ENCODE measurements at regions not wholly inside any gene's neighbourhood (a gene's known extent, or its start where the extent isn't known, plus 50 kb on each side); places are given as distances from the start of the nearest gene placed in this dataset.

- Histone ChIP-seq H3K4me3 (no peak overlapping the region), H3K36me3 (no peaks in the 10 kb centered on the region), H3K27me3 (no peaks in the 10 kb centered on the region), H3K4me1 (no peaks in the 10 kb centered on the region), H3K27ac (no peak overlapping the region), H3K9me3 (no peaks in the 10 kb centered on the region)
- DNase-seq (ENCODE audit: extremely low spot score in 2 of 2) = no peak
- intact Hi-C loops (cut with DNase I) = no loop called here
- no peak for TF ChIP-seq POLR2AphosphoS5 (IDR thresholded peaks at IDR 0.05; ENCODE audit: insufficient read depth in 1 of 2, low read depth in 1 of 2)
- no peak for TF ChIP-seq POLR2A (IDR thresholded peaks at IDR 0.05)
- TF ChIP-seq CTCF (IDR thresholded peaks at IDR 0.05) = no peak
Measured at GRCh38 chr2:137729305-137729704, 235.0 kb upstream of the HNMT start.

- Histone ChIP-seq H3K9me3 (no peaks in the 10 kb centered on the region), H3K4me3 (no peak overlapping the region), H3K36me3 (no peaks in the 10 kb centered on the region), H3K4me1 (no peaks in the 10 kb centered on the region), H3K27me3 (no peaks in the 10 kb centered on the region), H3K27ac (no peak overlapping the region)
- TF ChIP-seq CTCF (IDR thresholded peaks at IDR 0.05) (no peak), POLR2AphosphoS5 (IDR thresholded peaks at IDR 0.05; ENCODE audit: insufficient read depth in 1 of 2, low read depth in 1 of 2) (no peak), POLR2A (IDR thresholded peaks at IDR 0.05) (no peak)
- intact Hi-C loops (cut with DNase I) = no loop called here
- DNase-seq (ENCODE audit: extremely low spot score in 2 of 2) = no peak
Measured at GRCh38 chr2:137737559-137737958, 226.7 kb upstream of the HNMT start.

- no peak for DNase-seq (ENCODE audit: extremely low spot score in 2 of 2)
- no peak for TF ChIP-seq POLR2A (IDR thresholded peaks at IDR 0.05)
- no peak for TF ChIP-seq CTCF (IDR thresholded peaks at IDR 0.05)
- no peak for TF ChIP-seq POLR2AphosphoS5 (IDR thresholded peaks at IDR 0.05; ENCODE audit: insufficient read depth in 1 of 2, low read depth in 1 of 2)
- no peaks in the 10 kb centered on the region for H3K9me3 ChIP-seq
- H3K4me1 ChIP-seq = no peaks in the 10 kb centered on the region
- no peaks in the 10 kb centered on the region for H3K36me3 ChIP-seq
- no peak overlapping the region for H3K4me3 ChIP-seq
- intact Hi-C loops (cut with DNase I) = no loop called here
- H3K27me3 ChIP-seq = no peaks in the 10 kb centered on the region
- no peak overlapping the region for H3K27ac ChIP-seq
Measured at GRCh38 chr2:137741784-137742362, 222.4 kb upstream of the HNMT start.

- Histone ChIP-seq H3K27me3 (no peaks in the 10 kb centered on the region), H3K4me3 (no peak overlapping the region), H3K9me3 (no peaks in the 10 kb centered on the region), H3K27ac (no peak overlapping the region), H3K4me1 (no peaks in the 10 kb centered on the region), H3K36me3 (no peaks in the 10 kb centered on the region)
- TF ChIP-seq POLR2A (IDR thresholded peaks at IDR 0.05) (no peak), CTCF (IDR thresholded peaks at IDR 0.05) (no peak), POLR2AphosphoS5 (IDR thresholded peaks at IDR 0.05; ENCODE audit: insufficient read depth in 1 of 2, low read depth in 1 of 2) (no peak)
- no peak for DNase-seq (ENCODE audit: extremely low spot score in 2 of 2)
- intact Hi-C loops (cut with DNase I) = no loop called here
Measured at GRCh38 chr2:137747509-137747908, 216.8 kb upstream of the HNMT start.

GRCh38 chr2:137748533-137748932, 215.7 kb upstream of the HNMT start:
- Histone ChIP-seq H3K4me1 (no peaks in the 10 kb centered on the region), H3K36me3 (no peaks in the 10 kb centered on the region), H3K27ac (no peak overlapping the region), H3K27me3 (no peaks in the 10 kb centered on the region), H3K9me3 (no peaks in the 10 kb centered on the region), H3K4me3 (no peak overlapping the region)
- DNase-seq (ENCODE audit: extremely low spot score in 2 of 2) = no peak
- intact Hi-C loops (cut with DNase I) = no loop called here
- TF ChIP-seq POLR2AphosphoS5 (IDR thresholded peaks at IDR 0.05; ENCODE audit: insufficient read depth in 1 of 2, low read depth in 1 of 2) (no peak), CTCF (IDR thresholded peaks at IDR 0.05) (no peak), POLR2A (IDR thresholded peaks at IDR 0.05) (no peak)
